GM23248 (cell line): ENCODE measurements at regions not wholly inside any gene's neighbourhood (a gene's known extent, or its start where the extent isn't known, plus 50 kb on each side); places are given as distances from the start of the nearest gene placed in this dataset.

ENCODE experiments used
- DNase-seq: peaks from one replicate; pipeline ENCODE4 v3.0.0-alpha.2; 2015
- H2AFZ ChIP-seq: fragments of 200-600 bp; sonication (generic); 2 replicates; pipeline ENCODE4 v1.6.1; 2016; ENCODE audit warnings: antibody characterized with exemption
- H3F3A ChIP-seq: fragments of 200-600 bp; sonication (generic); 2 replicates; pipeline ENCODE4 v1.6.1; 2016; ENCODE audit warnings: mild to moderate bottlenecking, antibody characterized with exemption, mixed run types; ENCODE audit not compliant: insufficient read depth
- H3K27ac ChIP-seq: fragments of 200-600 bp; sonication (generic); 2 replicates; pipeline ENCODE4 v1.5.1; 2016; ENCODE audit warnings: mild to moderate bottlenecking
- H3K27me3 ChIP-seq: fragments of 200-600 bp; sonication (generic); replicated peaks from 2 replicates; pipeline ENCODE4 v1.6.1; 2016; ENCODE audit warnings: mild to moderate bottlenecking; ENCODE audit not compliant: insufficient read depth
- H3K36me3 ChIP-seq: fragments of 200-600 bp; sonication (generic); 2 replicates; pipeline ENCODE4 v1.6.1; 2016; ENCODE audit warnings: low read depth, mild to moderate bottlenecking
- H3K4me1 ChIP-seq: fragments of 200-600 bp; sonication (generic); 2 replicates; pipeline ENCODE4 v1.6.1; 2016; ENCODE audit warnings: mild to moderate bottlenecking; ENCODE audit not compliant: insufficient read depth
- H3K4me2 ChIP-seq: fragments of 200-600 bp; sonication (generic); one replicate; pipeline ENCODE4 v1.6.1; 2016; ENCODE audit warnings: mild to moderate bottlenecking; ENCODE audit not compliant: unreplicated experiment
- H3K4me3 ChIP-seq: fragments of 200-600 bp; sonication (generic); 2 replicates; pipeline ENCODE4 v1.5.1; 2016; ENCODE audit warnings: mild to moderate bottlenecking
- H3K79me2 ChIP-seq: fragments of 200-600 bp; sonication (generic); 2 replicates; pipeline ENCODE4 v1.6.1; 2016; ENCODE audit warnings: mild to moderate bottlenecking; ENCODE audit not compliant: insufficient read depth
- H3K9ac ChIP-seq: fragments of 200-600 bp; sonication (generic); 2 replicates; pipeline ENCODE4 v1.6.1; 2016; ENCODE audit warnings: mild to moderate bottlenecking
- H3K9me2 ChIP-seq: fragments of 200-600 bp; sonication (generic); 2 replicates; pipeline ENCODE4 v1.6.1; 2016; ENCODE audit warnings: mixed run types, mild to moderate bottlenecking, moderate library complexity; ENCODE audit not compliant: insufficient read depth
- H3K9me3 ChIP-seq: fragments of 200-600 bp; sonication (generic); one replicate; pipeline ENCODE4 v1.6.1; 2017; ENCODE audit warnings: low read depth
- H4K20me1 ChIP-seq: fragments of 200-600 bp; sonication (generic); 2 replicates; pipeline ENCODE4 v1.6.0; 2016; ENCODE audit not compliant: insufficient read depth
- EZH2 ChIP-seq: fragments of 200-600 bp; sonication (generic); IDR thresholded peaks from 2 replicates; pipeline ENCODE4 v1.6.1; 2018; ENCODE audit warnings: antibody characterized with exemption, mild to moderate bottlenecking; ENCODE audit not compliant: insufficient read depth, poor library complexity, severe bottlenecking
- EZH2phosphoT487 ChIP-seq: fragments of 200-600 bp; sonication (generic); IDR thresholded peaks from 2 replicates; pipeline ENCODE4 v1.6.1; 2018; ENCODE audit warnings: antibody characterized with exemption, moderate library complexity, mild to moderate bottlenecking, low read depth; ENCODE audit not compliant: insufficient read depth
- WGBS, 2 experiments: methylation state at CpG; one replicate each; pipeline ENCODE4 v1.1.6; 2015 to 2017; ENCODE audit warnings: low lambda C conversion rate in 2 of 2, low coverage in 1 of 2; ENCODE audit errors: missing lambda C conversion rate in 2 of 2; 5-methylcytosine and 5-hydroxymethylcytosine counted together
- in situ Hi-C: fragments of 300-500 bp; cut with MboI; formaldehyde crosslinking; loops from 2 replicates; pipeline ENCODE4 v1.15.0; 2020

GRCh38 chr1:83067954-83068353, 931.0 kb downstream of the TTLL7 start:
- no peak overlapping the region for H3K4me2 ChIP-seq
- H2AFZ ChIP-seq = no peak overlapping the region
- in situ Hi-C loops = no loop called here
- no peaks in the 10 kb centered on the region for H3F3A ChIP-seq
- no peaks in the 10 kb centered on the region for H4K20me1 ChIP-seq
- no peak overlapping the region for H3K4me3 ChIP-seq
- no peaks in the 10 kb centered on the region for H3K9me3 ChIP-seq
- H3K27ac ChIP-seq = no peak overlapping the region
- H3K27me3 ChIP-seq = no peaks in the 10 kb centered on the region
- no peaks in the 10 kb centered on the region for H3K36me3 ChIP-seq
- H3K4me1 ChIP-seq = no peaks in the 10 kb centered on the region
- H3K79me2 ChIP-seq = no peaks in the 10 kb centered on the region
- no peak overlapping the region for H3K9ac ChIP-seq
- 0 out of 2 replicates have a peak, but pooled peaks cover 4% of the 10 kb centered on the region for H3K9me2 ChIP-seq
- WGBS, 2 experiments = 61 to 67% methylated on average over 4 of the region's 4 CpGs
- DNase-seq = no peak
- no peak for TF ChIP-seq EZH2phosphoT487
- no peak for TF ChIP-seq EZH2

- in situ Hi-C loops = no loop called here
These were observed 932.8 kb downstream of the TTLL7 start for GRCh38 chr1:83065952-83066727.

GRCh38 chr1:83064589-83065242, 934.2 kb downstream of the TTLL7 start:
- Histone ChIP-seq H3K27me3 (no peaks in the 10 kb centered on the region; the same call in 1 of the 2 replicates), H3K9ac (no peak overlapping the region), H3F3A (no peaks in the 10 kb centered on the region), H3K4me3 (no peak overlapping the region; the same call in 1 of the 2 replicates), H3K4me1 (no peaks in the 10 kb centered on the region), H3K27ac (no peak overlapping the region), H4K20me1 (no peaks in the 10 kb centered on the region), H3K4me2 (peak overlapping the region; percentile 21), H3K9me2 (peaks cover 7% of the 10 kb centered on the region; the same call in 1 of the 2 replicates), H3K79me2 (no peaks in the 10 kb centered on the region), H3K9me3 (no peaks in the 10 kb centered on the region), H3K36me3 (no peaks in the 10 kb centered on the region), H2AFZ (peak overlapping the region; percentile 45)
- DNase-seq = no peak
- WGBS, 2 experiments = 97 to 98% methylated on average over 4 of the region's 4 CpGs
- in situ Hi-C loops = no loop called here
- TF ChIP-seq EZH2 (no peak), EZH2phosphoT487 (no peak)

More at GRCh38 chr1:83065952-83066727, 932.8 kb downstream of the TTLL7 start:
- H3K36me3 ChIP-seq = no peaks in the 10 kb centered on the region
- TF ChIP-seq EZH2phosphoT487 = no peak
- no peak for TF ChIP-seq EZH2
- no peak overlapping the region for H3K4me2 ChIP-seq
- WGBS, 2 experiments = 59 to 63% methylated on average over 2 of the region's 2 CpGs
- no peaks in the 10 kb centered on the region for H3K9me3 ChIP-seq
- no peak overlapping the region for H3K27ac ChIP-seq
- H4K20me1 ChIP-seq = no peaks in the 10 kb centered on the region
- no peak overlapping the region for H3K9ac ChIP-seq
- no peak overlapping the region for H2AFZ ChIP-seq
- no peaks in the 10 kb centered on the region for H3K27me3 ChIP-seq
- no peaks in the 10 kb centered on the region for H3K79me2 ChIP-seq
- H3K9me2 ChIP-seq = peaks cover 7% of the 10 kb centered on the region; the same call in 1 of the 2 replicates
- no peak overlapping the region for H3K4me3 ChIP-seq
- H3F3A ChIP-seq = no peaks in the 10 kb centered on the region
- DNase-seq = no peak
- no peaks in the 10 kb centered on the region for H3K4me1 ChIP-seq

GRCh38 chr1:83060651-83061390, 938.1 kb downstream of the TTLL7 start:
- Histone ChIP-seq H3K27ac (no peak overlapping the region), H3F3A (no peaks in the 10 kb centered on the region), H3K9ac (no peak overlapping the region), H3K4me1 (no peaks in the 10 kb centered on the region), H3K79me2 (no peaks in the 10 kb centered on the region), H3K27me3 (no peaks in the 10 kb centered on the region; the same call in 1 of the 2 replicates), H3K4me2 (no peak overlapping the region), H3K9me2 (peaks cover 3% of the 10 kb centered on the region; the same call in 1 of the 2 replicates), H3K4me3 (no peak overlapping the region), H2AFZ (no peak overlapping the region), H4K20me1 (no peaks in the 10 kb centered on the region), H3K36me3 (no peaks in the 10 kb centered on the region), H3K9me3 (no peaks in the 10 kb centered on the region)
- 44 to 50% methylated on average over 5 of the region's 5 CpGs for WGBS, 2 experiments
- no peak for DNase-seq
- in situ Hi-C loops = no loop called here
- TF ChIP-seq EZH2 = no peak
- no peak for TF ChIP-seq EZH2phosphoT487
